DND-41 (cell line): ENCODE measurements at regions not wholly inside any gene's neighbourhood (a gene's known extent, or its start where the extent isn't known, plus 50 kb on each side); places are given as distances from the start of the nearest gene placed in this dataset.

Source experiments
- ATAC-seq: fragments of 200-7000 bp; cut with Tn5 transposase; 3 replicates; pipeline ENCODE4 v1.9.1; 2021; ENCODE audit warnings: low read depth; ENCODE audit not compliant: insufficient read depth
- DNase-seq: peaks from one replicate; pipeline ENCODE4 v3.0.0-alpha.2; 2020
- H2AFZ ChIP-seq: 2 replicates; pipeline ENCODE4 v1.6.0; 2012; ENCODE audit warnings: low read depth, low read length
- H3K27ac ChIP-seq: 2 replicates; pipeline ENCODE4 v1.5.1; 2012; ENCODE audit warnings: low read length, inconsistent platforms
- H3K27me3 ChIP-seq: fragments of 200-600 bp; sonication (generic); 2 replicates; pipeline ENCODE4 v1.6.0; 2012; ENCODE audit warnings: low read length, mild to moderate bottlenecking, inconsistent platforms; ENCODE audit not compliant: insufficient read depth, poor library complexity
- H3K36me3 ChIP-seq: 2 replicates; pipeline ENCODE4 v1.5.1; 2012; ENCODE audit warnings: low read length, inconsistent platforms; ENCODE audit not compliant: insufficient read depth
- H3K4me1 ChIP-seq: 2 replicates; pipeline ENCODE4 v1.5.1; 2012; ENCODE audit warnings: mild to moderate bottlenecking, low read length; ENCODE audit not compliant: insufficient read depth
- H3K4me2 ChIP-seq: 2 replicates; pipeline ENCODE4 v1.6.0; 2012; ENCODE audit warnings: mild to moderate bottlenecking, moderate library complexity, low read length, inconsistent platforms; ENCODE audit not compliant: insufficient read depth
- H3K4me3 ChIP-seq, 2 experiments: fragments of 200-600 bp in 1 of 2; shearing (Covaris generic) in 1 of 2; 2 replicates each; pipeline ENCODE4 v1.5.1; 2012 to 2016; ENCODE audit warnings: inconsistent platforms in 2 of 2, low read length in 2 of 2, mild to moderate bottlenecking in 2 of 2, low read depth in 1 of 2, moderate library complexity in 1 of 2
- H3K79me2 ChIP-seq: 2 replicates; pipeline ENCODE4 v1.6.0; 2012; ENCODE audit warnings: low read length, inconsistent platforms; ENCODE audit not compliant: insufficient read depth
- H3K9ac ChIP-seq: 2 replicates; pipeline ENCODE4 v1.6.0; 2012; ENCODE audit warnings: low read depth, mild to moderate bottlenecking, inconsistent platforms, low read length, moderate library complexity
- H3K9me3 ChIP-seq: 2 replicates; pipeline ENCODE4 v1.5.1; 2012; ENCODE audit warnings: low read length, moderate library complexity, mild to moderate bottlenecking, inconsistent platforms; ENCODE audit not compliant: insufficient read depth, severe bottlenecking
- H4K20me1 ChIP-seq: 2 replicates; pipeline ENCODE4 v1.6.0; 2012; ENCODE audit warnings: low read length; ENCODE audit not compliant: insufficient read depth
- CTCF ChIP-seq: IDR thresholded peaks from 2 replicates; pipeline ENCODE4 v1.5.1; 2012; ENCODE audit warnings: borderline replicate concordance, low read length, moderate library complexity, mild to moderate bottlenecking; ENCODE audit not compliant: poor library complexity, severe bottlenecking; ENCODE audit errors: extremely low read depth
- EZH2 ChIP-seq: IDR thresholded peaks from 3 replicates; pipeline ENCODE4 v1.6.1; 2012; ENCODE audit warnings: borderline replicate concordance, low read depth, mild to moderate bottlenecking, moderate library complexity, low read length, inconsistent platforms; ENCODE audit not compliant: severe bottlenecking

- H3K79me2 ChIP-seq = no peaks in the 10 kb centered on the region
- ATAC-seq (no peak), DNase-seq (no peak)
- H3K4me3 ChIP-seq = no peak overlapping the region
- no peak overlapping the region for H3K27ac ChIP-seq
- H3K4me2 ChIP-seq = no peak overlapping the region
- H3K9ac ChIP-seq = no peak overlapping the region
- no peak overlapping the region for H2AFZ ChIP-seq
- TF ChIP-seq EZH2 (no peak), CTCF (no peak)
- no peaks in the 10 kb centered on the region for H3K9me3 ChIP-seq
- H3K27me3 ChIP-seq = no peaks in the 10 kb centered on the region
- no peaks in the 10 kb centered on the region for H4K20me1 ChIP-seq
- H3K36me3 ChIP-seq = no peaks in the 10 kb centered on the region
- no peaks in the 10 kb centered on the region for H3K4me1 ChIP-seq
Observed at GRCh38 chr21:35850542-35851103, 209.7 kb downstream of the SETD4 start.

- Histone ChIP-seq H3K36me3 (no peaks in the 10 kb centered on the region), H4K20me1 (no peaks in the 10 kb centered on the region), H3K27ac (no peak overlapping the region), H3K9ac (no peak overlapping the region), H3K4me2 (no peak overlapping the region), H3K4me3 (no peak overlapping the region), H3K4me1 (no peaks in the 10 kb centered on the region), H3K27me3 (no peaks in the 10 kb centered on the region), H2AFZ (no peak overlapping the region), H3K79me2 (no peaks in the 10 kb centered on the region), H3K9me3 (no peaks in the 10 kb centered on the region)
- DNase-seq (no peak), ATAC-seq (no peak)
- TF ChIP-seq CTCF = no peak
- no peak for TF ChIP-seq EZH2
Observed at GRCh38 chr21:35850029-35850428, 210.3 kb downstream of the SETD4 start.

- H3K4me1 ChIP-seq = no peaks in the 10 kb centered on the region
- H3K4me2 ChIP-seq = no peak overlapping the region
- no peaks in the 10 kb centered on the region for H3K79me2 ChIP-seq
- no peaks in the 10 kb centered on the region for H3K27me3 ChIP-seq
- H3K36me3 ChIP-seq = no peaks in the 10 kb centered on the region
- no peak overlapping the region for H3K9ac ChIP-seq
- H2AFZ ChIP-seq = no peak overlapping the region
- H3K27ac ChIP-seq = no peak overlapping the region
- no peak for ATAC-seq
- no peak for TF ChIP-seq EZH2
- TF ChIP-seq CTCF = no peak
- H3K9me3 ChIP-seq = no peaks in the 10 kb centered on the region
- H3K4me3 ChIP-seq = no peak overlapping the region
- no peak for DNase-seq
- H4K20me1 ChIP-seq = no peaks in the 10 kb centered on the region
Observed at GRCh38 chr21:35849144-35849543, 211.2 kb downstream of the SETD4 start.
